BLaER1 treated with 17β-estradiol and CSF1 and Interleukin-3, amounts not matched to agents 10 nM and 100 nM (cell line): ENCODE measurements at regions not wholly inside any gene's neighbourhood (a gene's known extent, or its start where the extent isn't known, plus 50 kb on each side); places are given as distances from the start of the nearest gene placed in this dataset.

Experiments
- H3K27ac ChIP-seq, 11 experiments: shearing (Covaris generic); formaldehyde crosslinking; 2 replicates each; pipeline ENCODE4 v1.8.1; 2022
- H3K27me3 ChIP-seq, 11 experiments: shearing (Covaris generic); formaldehyde crosslinking; 2 replicates each; pipeline ENCODE4 v1.8.1; 2022
- H3K36me3 ChIP-seq, 11 experiments: shearing (Covaris generic); formaldehyde crosslinking; 2 replicates each; pipeline ENCODE4 v1.8.1; 2022
- H3K4me1 ChIP-seq, 10 experiments: shearing (Covaris generic); formaldehyde crosslinking; 2 replicates each; pipeline ENCODE4 v1.8.1; 2022
- H3K4me2 ChIP-seq, 11 experiments: shearing (Covaris generic); formaldehyde crosslinking; 2 replicates each; pipeline ENCODE4 v1.8.1; 2022
- H3K4me3 ChIP-seq, 10 experiments: shearing (Covaris generic); formaldehyde crosslinking; 2 replicates each; pipeline ENCODE4 v1.8.1; 2022
- H3K9ac ChIP-seq, 11 experiments: shearing (Covaris generic); formaldehyde crosslinking; 2 replicates each; pipeline ENCODE4 v1.8.1; 2022
- H3K9me3 ChIP-seq, 11 experiments: shearing (Covaris generic); formaldehyde crosslinking; replicated peaks in 1 of 11; 2 replicates each; pipeline ENCODE4 v1.8.1; 2022
- H4K20me1 ChIP-seq, 11 experiments: shearing (Covaris generic); formaldehyde crosslinking; 2 replicates each; pipeline ENCODE4 v1.8.1; 2022
- Cebpa-rat ChIP-seq, 11 experiments: shearing (Covaris generic); IDR thresholded peaks; 2 replicates each; pipeline ENCODE4 v1.8.1; 2022

DNA sequence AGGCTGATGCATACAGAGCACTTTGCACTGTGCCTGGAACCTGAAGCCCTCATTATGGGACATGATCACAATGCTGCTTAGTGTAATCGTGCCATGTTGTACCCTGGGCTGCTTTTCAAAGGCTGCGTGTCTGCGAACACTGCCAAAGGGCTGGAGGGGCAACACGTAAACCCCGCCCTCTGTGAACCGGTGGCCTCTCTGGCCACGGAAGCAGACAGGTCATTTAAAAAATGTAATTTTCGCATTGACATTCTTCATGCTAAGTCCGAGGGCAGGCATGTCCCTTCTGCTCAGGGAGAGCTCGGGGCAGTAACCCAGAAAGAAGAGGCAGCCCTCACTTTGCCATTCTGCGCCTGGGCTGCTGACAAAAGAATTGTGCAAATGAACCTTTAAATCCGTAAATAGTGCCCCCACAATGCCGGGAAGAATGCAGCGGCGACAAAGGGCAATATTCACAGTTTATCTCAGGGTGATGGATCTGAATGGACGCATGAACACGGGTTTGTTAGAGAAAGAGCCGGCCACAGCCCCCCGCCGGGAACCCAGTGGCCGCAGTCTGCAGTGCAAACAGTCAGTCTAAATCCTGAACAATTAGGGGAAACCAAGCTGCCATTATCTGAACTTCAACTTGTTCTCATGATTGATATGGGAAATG lies 226.1 kb downstream of the MYCN start:
- Histone ChIP-seq H3K9ac (no peak overlapping the region), H3K27me3 (no peaks in the 10 kb centered on the region), H3K27ac (no peak overlapping the region), H3K4me1 (no peaks in the 10 kb centered on the region), H3K4me3 (no peak overlapping the region), H4K20me1 (no peaks in the 10 kb centered on the region), H3K36me3 (no peaks in the 10 kb centered on the region), H3K9me3 (0 out of 22 replicates have a peak, but pooled peaks cover 0 to 4% (median 0%) of the 10 kb centered on the region in 11 experiments), H3K4me2 (no peak overlapping the region)
- TF ChIP-seq Cebpa-rat (IDR thresholded peaks at IDR 0.05): no peak

GRCh38 chr2:16165518-16166326 lies 225.4 kb downstream of the MYCN start:
- H3K9ac ChIP-seq: no peak overlapping the region
- no peaks in the 10 kb centered on the region for H3K27me3 ChIP-seq
- H3K36me3 ChIP-seq: no peaks in the 10 kb centered on the region
- H3K4me1 ChIP-seq: no peaks in the 10 kb centered on the region
- no peaks in the 10 kb centered on the region for H4K20me1 ChIP-seq
- H3K4me3 ChIP-seq: no peak overlapping the region
- no peak overlapping the region for H3K27ac ChIP-seq
- TF ChIP-seq Cebpa-rat (IDR thresholded peaks at IDR 0.05): no peak
- H3K9me3 ChIP-seq: 0 out of 22 replicates have a peak, but pooled peaks cover 0 to 4% (median 0%) of the 10 kb centered on the region in 11 experiments
- H3K4me2 ChIP-seq: no peak overlapping the region

DNA sequence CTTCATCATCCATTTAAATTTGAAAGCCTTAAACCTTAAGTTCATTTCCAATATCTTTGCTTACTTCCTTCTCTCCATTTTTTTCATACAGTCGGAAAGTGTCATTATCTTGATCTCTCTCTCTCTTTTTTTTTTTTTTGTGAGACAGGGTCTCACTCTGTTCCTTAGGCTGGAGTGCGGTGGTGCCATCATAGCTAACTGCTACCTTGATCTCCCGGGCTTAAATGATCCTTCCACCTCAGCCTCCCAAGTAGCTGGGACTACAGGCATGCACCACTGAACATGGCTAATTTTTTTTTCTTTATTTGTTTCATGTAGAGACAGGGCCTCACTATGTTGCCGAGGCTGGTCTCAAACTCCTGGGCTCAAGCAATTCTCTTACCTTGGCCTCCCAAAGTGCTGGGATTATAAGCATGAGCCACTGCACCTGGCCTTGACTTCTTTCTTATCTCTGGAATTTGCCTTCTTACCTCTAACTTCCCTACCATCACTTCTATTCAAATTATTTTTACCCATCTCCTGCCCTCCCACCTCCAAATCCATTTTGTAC lies 222.2 kb downstream of the MYCN start:
- no peaks in the 10 kb centered on the region for H3K9me3 ChIP-seq
- H3K4me1 ChIP-seq: no peaks in the 10 kb centered on the region; a peak in 1 of 20 replicates
- H3K27ac ChIP-seq: no peak overlapping the region
- no peak overlapping the region for H3K4me2 ChIP-seq
- H4K20me1 ChIP-seq: no peaks in the 10 kb centered on the region
- no peak overlapping the region for H3K4me3 ChIP-seq
- TF ChIP-seq Cebpa-rat (IDR thresholded peaks at IDR 0.05): no peak
- H3K36me3 ChIP-seq: no peaks in the 10 kb centered on the region
- no peaks in the 10 kb centered on the region for H3K27me3 ChIP-seq
- no peak overlapping the region for H3K9ac ChIP-seq

DNA sequence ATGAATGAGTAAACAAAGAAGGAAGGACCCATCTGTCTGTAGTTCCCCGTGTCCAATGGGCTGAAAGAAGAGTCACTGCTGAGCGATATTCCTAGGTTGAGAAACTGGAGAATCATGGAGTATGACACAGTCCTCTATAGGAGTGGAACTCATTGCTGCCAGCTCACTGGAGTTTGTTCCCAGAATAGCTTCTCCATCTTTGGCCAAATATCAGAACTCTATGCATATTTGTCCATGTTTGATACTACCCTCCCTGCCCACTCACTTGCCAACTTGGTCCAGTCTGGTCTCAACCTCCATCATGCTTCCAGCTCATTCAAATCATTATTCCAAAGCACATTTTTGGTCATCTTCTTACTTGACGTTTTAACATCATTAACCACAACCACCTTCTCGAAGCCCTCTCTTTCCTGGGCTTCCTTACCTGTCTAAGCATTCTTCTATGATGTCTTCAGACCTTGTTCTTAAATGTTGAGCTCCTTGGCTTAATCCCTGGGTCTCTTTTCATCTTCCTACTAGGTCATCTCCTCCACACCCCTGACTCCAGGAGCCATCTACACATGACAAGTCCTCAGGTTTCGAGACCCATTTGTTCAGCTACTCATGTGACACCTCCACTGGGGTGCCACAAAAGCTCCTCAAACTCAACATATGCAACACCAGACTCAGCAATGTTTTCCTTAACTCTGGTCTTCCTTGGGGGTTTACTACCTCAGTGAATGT lies 221.6 kb downstream of the MYCN start:
- no peak overlapping the region for H3K9ac ChIP-seq
- no peak overlapping the region for H3K4me2 ChIP-seq
- no peaks in the 10 kb centered on the region for H4K20me1 ChIP-seq
- H3K36me3 ChIP-seq: no peaks in the 10 kb centered on the region
- H3K9me3 ChIP-seq: no peaks in the 10 kb centered on the region
- no peaks in the 10 kb centered on the region; a peak in 1 of 20 replicates for H3K4me1 ChIP-seq
- H3K27me3 ChIP-seq: no peaks in the 10 kb centered on the region
- no peak for TF ChIP-seq Cebpa-rat (IDR thresholded peaks at IDR 0.05)
- no peak overlapping the region for H3K27ac ChIP-seq
- H3K4me3 ChIP-seq: no peak overlapping the region

DNA sequence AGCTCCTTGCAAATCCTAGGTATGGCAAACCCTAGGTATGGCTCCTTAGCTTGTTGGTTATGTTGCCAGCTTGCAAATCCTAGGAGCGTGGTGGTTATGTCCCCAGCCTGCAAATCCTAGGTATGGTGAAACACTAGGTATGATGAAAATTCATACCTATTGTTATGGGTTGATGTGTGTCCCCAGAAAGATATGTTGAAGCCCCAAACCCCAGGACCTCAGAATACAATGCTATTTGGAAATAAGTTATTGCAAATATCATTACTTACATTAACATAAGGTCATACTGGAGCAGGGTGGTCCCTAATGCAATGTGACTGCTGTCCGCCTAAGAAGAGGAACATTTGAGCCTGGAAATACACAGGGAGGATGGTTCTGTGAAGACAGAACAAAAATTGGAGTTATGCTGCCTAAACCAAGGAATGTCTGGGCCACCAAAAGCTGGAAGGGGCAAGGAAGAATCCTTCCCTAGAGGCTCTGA lies 220.8 kb downstream of the MYCN start:
- Histone ChIP-seq H3K36me3 (no peaks in the 10 kb centered on the region), H3K9me3 (no peaks in the 10 kb centered on the region), H3K27me3 (no peaks in the 10 kb centered on the region), H3K4me2 (no peak overlapping the region), H3K4me3 (no peak overlapping the region), H3K4me1 (no peaks in the 10 kb centered on the region; a peak in 1 of 20 replicates), H3K9ac (no peak overlapping the region), H4K20me1 (no peaks in the 10 kb centered on the region), H3K27ac (no peak overlapping the region)
- no peak for TF ChIP-seq Cebpa-rat (IDR thresholded peaks at IDR 0.05)

- no peaks in the 10 kb centered on the region for H4K20me1 ChIP-seq
- H3K27me3 ChIP-seq: no peaks in the 10 kb centered on the region
- H3K4me3 ChIP-seq: no peak overlapping the region
- no peaks in the 10 kb centered on the region; a peak in 1 of 20 replicates for H3K4me1 ChIP-seq
- H3K9ac ChIP-seq: no peak overlapping the region
- TF ChIP-seq Cebpa-rat (IDR thresholded peaks at IDR 0.05): no peak
- H3K27ac ChIP-seq: no peak overlapping the region
- no peaks in the 10 kb centered on the region for H3K36me3 ChIP-seq
- no peaks in the 10 kb centered on the region for H3K9me3 ChIP-seq
- no peak overlapping the region for H3K4me2 ChIP-seq
These were observed 220.1 kb downstream of the MYCN start for GRCh38 chr2:16160281-16161084.

- Histone ChIP-seq H3K36me3 (no peaks in the 10 kb centered on the region), H3K27ac (no peak overlapping the region), H3K4me3 (no peak overlapping the region), H3K4me1 (no peaks in the 10 kb centered on the region; a peak in 1 of 20 replicates), H3K9me3 (no peaks in the 10 kb centered on the region), H3K4me2 (no peak overlapping the region), H4K20me1 (no peaks in the 10 kb centered on the region), H3K9ac (no peak overlapping the region), H3K27me3 (no peaks in the 10 kb centered on the region)
- TF ChIP-seq Cebpa-rat (IDR thresholded peaks at IDR 0.05): no peak
These were observed 216.1 kb downstream of the MYCN start for GRCh38 chr2:16156411-16156810.

- no peaks in the 10 kb centered on the region for H3K36me3 ChIP-seq
- no peak overlapping the region for H3K9ac ChIP-seq
These were observed 215.4 kb downstream of the MYCN start for GRCh38 chr2:16155766-16156165.

More at GRCh38 chr2:16155766-16156165, 215.4 kb downstream of the MYCN start:
- Histone ChIP-seq H3K4me2 (no peak overlapping the region), H3K27ac (no peak overlapping the region), H3K9me3 (no peaks in the 10 kb centered on the region), H3K4me1 (no peaks in the 10 kb centered on the region; a peak in 1 of 20 replicates), H4K20me1 (no peaks in the 10 kb centered on the region), H3K27me3 (no peaks in the 10 kb centered on the region), H3K4me3 (no peak overlapping the region)
- TF ChIP-seq Cebpa-rat (IDR thresholded peaks at IDR 0.05): no peak
